GM19468 (cell line): ENCODE measurements at regions not wholly inside any gene's neighbourhood (a gene's known extent, or its start where the extent isn't known, plus 50 kb on each side); places are given as distances from the start of the nearest gene placed in this dataset.
"Not testable (repeated sequence)": the region's sequence is repeated elsewhere in the genome, so short reads cannot be mapped to it uniquely, and the experiment has no call there.

Source experiments
- ATAC-seq: cut with Tn5 transposase; IDR thresholded peaks from one replicate; pipeline ENCODE4 v1.9.1; 2021; ENCODE audit warnings: mild to moderate bottlenecking, moderate library complexity, moderate number of reproducible peaks; ENCODE audit not compliant: unreplicated experiment; ENCODE audit errors: extremely low read depth

GRCh38 chrX:104513162-104513561 is 52.8 kb upstream of the IL1RAPL2 start:
- no peak for ATAC-seq

DNA sequence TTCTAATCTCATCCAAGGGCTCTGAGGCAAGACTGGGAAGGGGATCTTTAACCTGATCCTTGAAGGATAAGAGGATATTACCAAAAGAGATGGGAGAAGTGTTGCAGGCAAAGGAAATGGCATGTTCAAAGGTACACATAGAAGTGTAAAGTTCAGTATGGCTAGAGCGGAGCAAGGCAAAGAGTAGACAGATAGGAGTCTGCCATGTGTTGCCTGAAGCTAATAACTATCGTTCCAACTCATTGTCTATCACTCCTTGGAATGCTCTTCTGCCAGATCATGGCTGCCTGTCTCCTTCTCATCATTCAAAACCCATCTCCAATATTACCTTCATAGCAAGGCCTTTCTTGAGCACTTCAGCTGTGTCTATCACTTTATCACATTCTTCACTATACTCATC is 55.2 kb upstream of the IL1RAPL2 start:
- ATAC-seq, result no peak

DNA sequence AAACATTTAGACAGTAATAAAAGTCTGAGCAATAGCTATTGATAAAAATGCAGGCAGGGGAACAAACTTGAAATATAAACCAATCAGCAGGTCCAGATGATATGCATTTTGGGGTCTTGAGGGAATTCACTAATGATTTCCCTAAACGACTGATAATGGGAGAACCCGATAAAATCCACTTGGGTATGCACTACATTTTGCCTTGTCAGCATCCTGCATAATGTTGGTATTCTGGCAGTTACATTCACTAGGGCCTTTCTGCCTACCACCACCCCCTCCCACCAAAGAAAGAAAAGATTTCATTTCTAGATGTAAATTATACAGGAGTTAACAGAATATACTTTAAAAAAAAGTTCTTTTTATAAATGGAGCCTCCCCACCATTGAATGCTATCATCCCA is 63.5 kb upstream of the IL1RAPL2 start:
- no peak for ATAC-seq

GRCh38 chrX:104488811-104489210 is 77.2 kb upstream of the IL1RAPL2 start:
- ATAC-seq, result no peak

DNA sequence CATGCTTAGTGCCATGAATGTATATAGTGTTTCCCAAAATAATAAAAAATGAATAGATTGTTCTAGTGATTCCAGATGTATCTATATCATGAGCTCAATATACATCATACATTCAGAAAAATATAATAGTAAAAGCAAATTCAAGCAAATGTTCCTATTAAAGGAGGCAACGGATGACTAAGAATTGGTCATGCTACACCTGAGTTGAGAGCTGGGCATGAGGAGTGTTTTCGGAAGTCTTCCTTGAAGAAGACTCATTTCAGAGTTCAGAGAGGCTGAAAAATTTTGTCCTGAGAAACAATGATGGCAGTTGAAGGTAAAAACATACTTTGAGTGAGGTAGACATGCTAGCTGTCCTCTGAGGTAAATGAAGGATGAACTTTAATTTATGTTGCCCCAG is 79.3 kb upstream of the IL1RAPL2 start:
- ATAC-seq, result no peak

DNA sequence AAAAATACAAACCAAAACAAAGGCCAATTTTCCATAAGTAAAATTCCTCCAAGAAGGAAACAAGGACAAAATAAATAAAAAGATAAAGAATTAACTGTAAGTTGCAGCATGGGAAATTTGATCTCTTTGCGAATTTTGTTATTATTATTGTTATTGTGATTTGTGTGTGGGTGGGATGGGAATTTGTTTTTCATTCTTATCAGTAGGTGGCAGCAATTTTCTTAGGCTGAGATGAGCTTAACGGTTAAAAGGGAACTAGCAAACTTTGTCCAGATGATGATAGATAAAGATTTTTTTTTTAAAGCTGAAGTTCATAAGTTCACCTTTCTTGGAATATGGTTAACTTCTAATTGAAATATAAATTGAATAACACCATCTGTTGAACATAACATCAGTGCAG is 83.2 kb upstream of the IL1RAPL2 start:
- ATAC-seq, result no peak

- no peak for ATAC-seq
These were observed 96.2 kb upstream of the IL1RAPL2 start for GRCh38 chrX:104469771-104470170.

DNA sequence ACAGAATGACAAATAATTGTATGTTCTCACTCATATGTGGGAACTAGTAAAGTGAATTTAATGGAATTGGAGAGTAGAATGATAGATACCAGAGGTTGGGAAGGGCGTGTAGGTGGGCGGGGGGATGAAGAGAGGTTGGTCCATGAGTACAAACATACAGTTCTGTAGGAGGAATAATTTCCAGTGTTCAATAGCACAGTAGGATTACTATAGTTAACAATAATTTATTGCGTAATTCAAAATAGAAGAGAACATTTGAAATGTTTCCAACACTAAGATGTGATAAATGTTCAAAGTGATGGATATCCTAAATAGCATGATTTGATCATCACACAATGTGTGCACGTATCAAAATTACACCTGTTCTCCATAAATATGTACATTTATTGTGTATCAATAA is 106.2 kb upstream of the IL1RAPL2 start:
- no peak for ATAC-seq

- not testable (repeated sequence) for ATAC-seq
These were observed 108.9 kb upstream of the IL1RAPL2 start for GRCh38 chrX:104457130-104457529.

DNA sequence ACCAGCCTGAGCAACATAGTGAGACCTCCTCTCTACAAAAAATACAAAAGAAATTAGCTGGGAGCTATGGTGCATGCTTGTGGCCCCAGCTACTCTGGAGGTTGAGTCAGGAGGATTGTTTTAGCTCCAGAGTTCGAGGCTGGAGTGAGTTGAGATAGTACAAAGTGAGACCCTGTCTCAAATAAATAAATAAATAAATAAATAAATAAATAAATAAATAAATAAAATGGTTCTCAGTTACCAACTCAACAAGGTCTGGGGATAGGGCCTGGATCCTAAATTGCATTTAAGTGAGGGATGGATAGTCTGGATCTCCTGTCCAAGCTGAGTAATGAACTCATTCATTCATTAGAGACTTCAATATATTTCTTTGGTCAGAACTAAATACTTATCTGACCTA is 115.7 kb upstream of the IL1RAPL2 start:
- no peak for ATAC-seq

- ATAC-seq, result no peak
These were observed 120.4 kb upstream of the IL1RAPL2 start for GRCh38 chrX:104445591-104445990.

- ATAC-seq, result no peak
These were observed 130.8 kb upstream of the IL1RAPL2 start for GRCh38 chrX:104435249-104435648.

DNA sequence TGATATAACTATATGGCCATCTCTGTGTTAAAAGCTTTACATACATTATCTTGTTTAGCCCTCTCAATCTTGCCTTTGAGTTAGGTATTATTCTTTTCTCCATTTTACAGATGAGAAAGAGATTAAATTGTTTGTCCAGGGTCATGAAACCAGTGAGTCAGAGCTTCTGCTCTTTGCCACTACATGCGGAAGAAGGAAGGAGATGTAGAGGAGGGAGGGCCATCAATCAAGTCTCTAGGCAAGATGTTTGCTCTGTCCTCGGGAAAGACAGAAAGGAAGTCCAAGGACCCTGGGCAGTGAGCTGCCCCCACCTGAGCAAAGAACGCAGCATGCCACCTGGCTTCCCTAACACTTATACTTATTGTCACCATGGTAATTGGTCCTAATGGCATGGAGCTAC is 133.7 kb upstream of the IL1RAPL2 start:
- ATAC-seq, result no peak

DNA sequence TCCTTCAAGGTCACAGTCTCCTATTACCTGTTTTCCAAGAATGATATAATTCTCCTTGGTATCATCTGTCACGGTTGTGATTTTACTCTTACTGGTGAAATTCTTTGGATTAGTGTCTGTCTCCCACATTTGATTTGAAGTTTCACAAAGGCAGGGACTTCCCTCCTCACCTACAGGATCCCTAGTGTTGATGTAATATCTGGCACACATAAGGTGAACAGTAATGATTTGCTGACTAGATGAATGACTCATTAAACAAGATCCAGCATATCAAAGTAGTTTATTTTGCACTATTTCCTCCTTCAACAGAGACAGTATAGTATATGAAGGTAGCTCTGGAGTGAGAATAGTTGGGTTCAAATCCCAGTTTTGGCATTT is 135.3 kb upstream of the IL1RAPL2 start:
- no peak for ATAC-seq

GRCh38 chrX:104430072-104430741 is 135.8 kb upstream of the IL1RAPL2 start:
- ATAC-seq, result no peak

- no peak for ATAC-seq
These were observed 137.8 kb upstream of the IL1RAPL2 start for GRCh38 chrX:104428231-104428630.

GRCh38 chrX:104427693-104428092 is 138.3 kb upstream of the IL1RAPL2 start:
- no peak for ATAC-seq

- no peak for ATAC-seq
These were observed 138.9 kb upstream of the IL1RAPL2 start for GRCh38 chrX:104427073-104427472.

- ATAC-seq, result no peak
These were observed 145.1 kb upstream of the IL1RAPL2 start for GRCh38 chrX:104420907-104421306.

DNA sequence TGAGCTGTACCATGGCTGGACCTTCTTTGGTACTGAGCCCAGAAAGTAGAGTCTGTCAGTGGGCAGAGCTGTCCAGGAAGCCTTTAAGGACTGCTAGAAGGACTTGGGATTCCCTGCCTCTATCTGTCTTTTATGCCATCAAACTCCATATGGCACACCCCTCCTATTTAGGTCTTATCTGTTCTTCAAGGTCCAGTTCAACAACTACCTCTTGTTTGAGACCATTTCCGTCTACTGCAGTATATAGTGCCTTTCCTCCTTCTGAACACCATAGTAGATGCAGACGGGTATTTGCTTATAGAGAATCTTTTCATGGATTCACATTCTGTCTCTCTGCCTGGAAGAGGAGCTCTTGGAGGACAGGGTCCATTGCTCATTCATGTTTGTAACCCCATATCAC is 146.1 kb upstream of the IL1RAPL2 start:
- ATAC-seq, result no peak

GRCh38 chrX:104419211-104419610 is 146.8 kb upstream of the IL1RAPL2 start:
- no peak for ATAC-seq

DNA sequence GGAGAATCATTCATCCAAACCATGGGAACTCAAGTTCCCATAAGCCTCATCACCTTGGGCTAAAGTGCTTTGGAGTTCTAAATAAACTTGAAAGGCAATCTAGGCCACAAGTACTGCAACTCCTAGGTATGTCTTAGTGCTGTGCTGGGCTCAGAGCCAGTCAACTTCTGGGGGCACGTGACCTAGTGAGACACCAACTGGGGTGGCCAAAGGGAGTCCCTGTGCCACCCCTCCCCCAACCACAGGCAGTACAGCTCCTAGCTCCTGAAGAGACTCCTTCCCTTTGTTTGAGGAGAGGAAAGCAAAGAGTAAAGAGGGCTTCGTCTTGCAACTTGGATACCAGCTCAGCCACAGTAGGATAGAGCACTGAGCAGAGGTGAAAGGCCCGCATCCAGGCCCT is 154.2 kb upstream of the IL1RAPL2 start:
- no peak for ATAC-seq

GRCh38 chrX:104400387-104400786 is 145.7 kb upstream of the ESX1 start:
- ATAC-seq, result no peak
